ENCODE measurements at regions not wholly inside any gene's neighbourhood (a gene's known extent, or its start where the extent isn't known, plus 50 kb on each side); places are given as distances from the start of the nearest gene placed in this dataset.
A peak's percentile ranks its signal among the peaks of the same experiment; 100 is the strongest.

DNA sequence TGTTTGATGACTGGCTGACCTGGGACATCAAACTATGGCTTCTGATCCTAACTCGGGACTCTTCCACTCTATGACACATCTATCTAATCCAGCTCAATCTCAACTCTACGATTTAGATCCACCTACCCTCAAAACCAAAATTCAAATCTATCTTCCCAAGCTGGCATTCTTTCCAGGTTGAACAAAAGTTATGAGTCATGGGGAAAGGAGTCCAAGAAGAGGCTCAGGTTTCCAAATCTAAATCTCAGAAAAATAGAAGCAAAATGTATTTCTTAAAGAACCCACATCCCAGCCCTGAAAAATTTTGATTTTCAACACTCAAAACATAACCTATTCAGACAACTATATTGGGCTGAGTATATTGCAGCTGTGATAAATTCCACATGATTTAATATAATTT is 143.9 kb upstream of the IPO5 start:
- no peak for DNase-seq

DNA sequence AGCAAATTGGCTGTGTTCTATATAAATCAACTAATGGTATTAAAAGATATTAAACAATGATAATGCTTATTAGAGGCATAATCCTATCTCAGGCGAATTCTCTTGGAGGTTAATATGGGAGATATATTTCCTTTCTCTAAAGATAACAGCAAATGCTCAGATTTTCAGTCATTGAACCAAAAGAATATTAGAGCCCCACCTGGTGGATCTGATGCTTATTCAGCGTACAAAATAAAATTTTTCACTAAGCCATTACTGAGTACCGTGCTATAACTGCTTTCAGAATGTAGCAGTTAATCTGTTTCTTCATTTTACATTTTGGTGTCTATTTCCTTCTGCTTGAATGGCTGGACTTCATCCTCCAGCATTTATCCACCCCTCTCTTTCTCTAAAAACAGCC is 143.3 kb upstream of the IPO5 start:
- no peak for DNase-seq

- no peak for DNase-seq
Observed at GRCh38 chr13:97822377-97822776, 131.1 kb upstream of the IPO5 start.

DNA sequence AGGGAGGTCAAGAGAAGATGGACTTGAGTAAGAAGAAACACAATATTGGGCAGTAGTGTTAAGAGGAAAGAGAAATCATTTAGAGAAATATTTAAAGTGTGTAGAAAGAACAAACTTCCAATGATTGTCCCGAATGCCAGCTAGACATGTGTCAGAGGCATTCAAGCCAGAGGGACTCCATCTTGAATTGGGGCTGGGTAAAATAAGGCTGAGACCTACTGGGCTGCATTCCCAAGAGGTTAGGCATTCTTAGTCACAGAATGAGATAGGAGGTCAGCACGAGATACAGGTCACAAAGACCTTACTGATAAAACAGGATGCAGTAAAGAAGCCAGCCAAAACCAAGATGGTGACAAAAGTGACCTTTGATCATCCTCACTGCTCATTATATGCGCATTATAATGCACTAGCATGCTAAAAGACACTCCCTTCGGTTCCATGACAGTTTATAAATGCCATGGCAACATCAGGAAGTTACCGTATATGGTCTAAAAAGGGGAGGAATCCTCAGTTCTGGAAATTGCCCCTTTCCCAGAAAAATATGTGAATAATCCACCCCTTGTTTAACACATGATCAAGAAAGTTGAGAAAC is 127.0 kb upstream of the IPO5 start:
- DNase-seq = no peak

DNA sequence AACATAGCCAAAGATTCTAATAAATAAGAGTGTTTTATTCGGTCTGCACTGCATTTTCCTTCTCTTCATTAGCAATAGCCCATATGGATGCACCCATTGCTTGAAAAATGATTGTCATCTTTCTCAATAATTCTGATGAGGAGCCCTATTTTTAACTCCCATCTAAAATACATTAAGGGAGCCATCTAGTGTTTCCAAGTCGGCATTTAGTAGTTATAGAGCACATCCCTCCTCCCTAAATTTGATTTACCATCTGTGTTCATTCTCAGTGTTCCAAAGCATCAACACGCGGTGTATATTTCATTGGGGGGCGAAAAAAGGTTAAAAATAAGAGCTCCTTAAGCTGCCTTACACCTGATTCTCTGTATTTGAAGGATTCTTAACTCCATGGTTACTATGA is 119.2 kb upstream of the IPO5 start:
- no peak for DNase-seq

DNA sequence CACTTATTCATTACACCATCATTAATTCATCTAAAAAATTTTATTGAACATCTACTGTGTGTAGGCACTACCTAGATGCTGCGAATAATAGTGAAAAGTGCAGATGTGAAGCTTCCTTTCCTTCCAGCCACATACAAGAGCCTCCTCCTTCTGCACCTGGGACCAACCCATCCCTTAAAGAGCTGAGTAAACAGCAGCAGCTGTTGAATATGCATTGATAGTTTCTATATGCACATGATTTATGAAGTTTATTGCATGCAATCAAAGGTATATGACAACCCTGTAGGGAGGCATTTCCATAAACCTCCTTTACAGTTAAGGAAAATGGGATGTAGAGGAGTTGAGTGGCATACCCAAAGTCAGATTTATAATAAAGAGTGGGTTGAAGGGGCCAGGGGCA is 110.3 kb upstream of the IPO5 start:
- no peak for DNase-seq

GRCh38 chr13:97844151-97844550 is 109.3 kb upstream of the IPO5 start:
- DNase-seq = no peak

DNA sequence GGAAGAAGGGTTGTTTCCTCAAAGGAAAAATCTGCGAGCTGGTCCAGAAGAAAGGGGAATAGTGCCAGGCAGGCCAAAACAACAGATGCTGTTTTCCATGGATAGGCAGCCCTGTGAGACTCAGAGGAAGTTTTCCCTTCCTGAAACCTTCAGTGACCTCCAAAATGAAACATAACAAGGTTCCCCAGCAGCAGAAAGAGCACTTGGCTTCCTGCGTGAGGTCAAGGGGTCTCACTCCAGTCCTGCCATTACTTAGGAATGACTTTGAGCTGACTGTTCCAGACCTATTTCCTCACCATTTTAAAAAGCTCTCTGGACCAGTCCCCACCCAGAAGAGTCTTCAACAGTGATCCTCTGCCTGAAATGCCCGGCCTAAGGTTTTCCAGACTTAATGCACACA is 104.6 kb upstream of the IPO5 start:
- no peak for DNase-seq

- peak; percentile 46 for DNase-seq
Observed at GRCh38 chr13:97849305-97849704, 104.2 kb upstream of the IPO5 start.

DNA sequence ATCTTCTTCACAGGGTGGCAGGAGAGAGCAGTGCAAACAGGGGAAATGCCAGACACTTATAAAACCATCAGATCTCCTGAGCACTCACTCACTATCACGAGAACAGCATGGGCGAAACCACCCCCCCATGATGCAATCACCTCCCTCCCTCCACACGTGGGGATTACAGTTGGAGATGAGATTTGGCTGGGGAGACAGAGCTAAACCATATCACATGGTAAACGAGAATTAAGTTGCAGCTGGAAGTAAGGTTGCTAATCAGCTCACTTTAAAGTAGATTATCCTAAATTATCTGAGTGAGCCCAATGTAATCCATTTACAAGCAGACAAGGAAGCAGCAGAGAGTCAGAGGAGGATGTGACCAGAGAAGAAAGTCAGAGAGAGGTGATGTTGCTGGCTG is 102.2 kb upstream of the IPO5 start:
- no peak for DNase-seq

GRCh38 chr13:97852181-97852874 is 101.1 kb upstream of the IPO5 start:
- no peak for DNase-seq

GRCh38 chr13:97853550-97853949 is 99.9 kb upstream of the IPO5 start:
- DNase-seq = no peak

GRCh38 chr13:97855570-97856303 is 97.7 kb upstream of the IPO5 start:
- peak; percentile 61 for DNase-seq

DNA sequence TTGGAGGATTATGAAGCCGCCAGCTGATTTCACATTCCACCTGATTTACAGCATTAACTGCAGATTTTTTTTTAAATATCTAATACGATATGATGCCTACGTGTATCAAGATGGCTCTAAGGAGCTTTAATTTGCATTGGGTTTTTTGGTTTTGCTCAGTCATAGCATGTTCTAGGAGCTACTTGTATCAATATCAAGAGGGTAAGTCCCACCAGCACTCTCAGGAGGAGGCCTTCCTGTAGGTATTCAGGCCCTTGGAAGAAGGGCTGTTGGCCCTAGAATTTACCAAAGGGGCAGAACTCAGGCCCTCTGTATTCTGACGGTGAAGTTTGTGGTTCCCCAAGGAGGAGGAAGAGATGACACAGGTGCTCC is 97.2 kb upstream of the IPO5 start:
- no peak for DNase-seq

GRCh38 chr13:97858161-97858560 is 95.3 kb upstream of the IPO5 start:
- DNase-seq = no peak

DNA sequence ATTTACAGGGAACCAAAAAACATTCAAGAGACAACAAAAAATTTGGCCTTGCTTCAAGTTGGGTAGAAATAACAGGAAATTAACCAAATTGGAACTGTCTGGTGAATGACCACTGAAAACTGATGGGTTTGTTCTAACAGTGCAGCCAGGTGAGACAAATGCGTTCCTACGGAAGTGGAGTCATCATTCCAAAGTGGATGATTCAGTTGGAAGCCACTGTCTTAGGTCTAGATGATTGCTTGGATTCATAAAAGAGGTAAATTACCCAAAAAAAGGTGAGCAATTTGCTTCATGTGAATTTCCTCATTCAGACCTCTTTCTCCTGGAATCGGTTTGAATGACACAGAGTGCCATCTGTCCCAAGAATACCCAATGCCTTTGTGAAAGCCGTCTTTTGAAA is 87.1 kb upstream of the IPO5 start:
- no peak for DNase-seq

DNA sequence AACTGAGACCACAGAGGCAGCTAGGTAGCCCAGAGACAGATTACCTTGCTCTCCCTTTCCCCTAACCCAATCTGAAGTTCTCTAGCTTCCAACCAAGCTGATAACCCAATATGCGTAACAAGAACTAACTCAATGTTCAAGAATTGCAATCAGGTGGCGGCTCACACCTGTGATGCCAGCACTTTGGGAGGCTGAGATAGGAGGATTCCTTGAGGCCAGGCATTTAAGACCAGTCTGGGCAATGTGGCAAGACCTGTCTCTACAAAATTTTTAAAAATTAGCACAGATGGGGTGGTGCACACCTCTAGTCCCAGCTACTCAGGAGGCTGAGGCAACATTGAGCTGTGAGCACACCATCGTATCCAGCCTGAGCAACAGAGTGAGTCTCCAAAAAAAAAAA is 86.7 kb upstream of the IPO5 start:
- DNase-seq = no peak

DNA sequence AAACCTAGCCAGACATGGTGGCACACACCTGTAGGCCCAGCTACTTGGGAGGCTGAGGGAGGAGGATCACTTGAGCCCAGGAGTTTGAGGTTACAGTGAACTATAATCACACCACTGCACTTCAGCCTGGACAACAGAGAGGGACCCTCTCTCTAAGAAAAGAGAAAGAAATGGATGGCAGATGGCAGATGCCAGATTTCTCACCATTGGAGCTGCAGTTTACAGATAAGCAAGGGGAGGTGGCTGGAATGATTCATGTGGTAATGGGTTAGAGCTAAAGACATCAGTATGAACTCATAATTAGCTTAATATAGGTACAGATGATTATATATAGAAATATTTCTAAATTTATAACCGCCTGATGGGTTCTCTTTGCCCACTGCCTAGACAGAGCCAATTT is 80.1 kb upstream of the IPO5 start:
- DNase-seq = no peak

- no peak for DNase-seq
Observed at GRCh38 chr13:97875218-97875617, 78.3 kb upstream of the IPO5 start.

- DNase-seq = no peak
Observed at GRCh38 chr13:97875911-97876310, 77.6 kb upstream of the IPO5 start.

- peak; percentile 89 for DNase-seq
Observed at GRCh38 chr13:97878431-97879375, 74.8 kb upstream of the IPO5 start.

DNA sequence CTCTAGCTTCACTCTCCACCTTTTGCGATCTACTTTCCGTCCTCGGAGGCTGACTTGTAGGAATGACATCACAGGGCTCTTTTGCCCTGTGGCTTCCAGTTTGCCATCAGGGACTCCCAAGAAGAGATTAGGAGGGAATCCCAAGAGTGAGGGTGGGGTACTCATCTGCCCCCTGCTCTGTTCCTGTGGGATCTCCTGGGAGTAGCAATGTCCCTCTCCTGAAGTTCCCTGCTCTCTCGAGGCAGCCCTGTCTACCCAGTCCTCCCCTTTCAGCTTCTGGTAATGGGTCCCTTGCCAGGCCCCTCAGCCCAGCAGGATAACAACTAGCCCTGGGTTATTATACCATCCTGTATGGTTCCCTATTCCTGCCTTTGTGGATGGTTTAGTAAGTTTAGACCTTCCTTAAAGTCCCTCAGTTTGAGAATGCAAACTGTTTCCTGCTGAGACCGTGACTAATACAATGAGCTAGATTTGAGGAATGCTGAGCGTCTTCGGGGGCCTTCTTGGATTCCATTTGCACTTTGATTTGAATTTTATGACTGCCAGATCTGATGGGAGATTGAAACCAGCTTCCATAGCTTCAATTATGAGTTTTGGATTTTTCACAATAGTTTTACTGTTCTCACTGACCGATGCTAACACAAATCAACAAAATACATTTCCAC is 73.7 kb upstream of the IPO5 start:
- DNase-seq = no peak

DNA sequence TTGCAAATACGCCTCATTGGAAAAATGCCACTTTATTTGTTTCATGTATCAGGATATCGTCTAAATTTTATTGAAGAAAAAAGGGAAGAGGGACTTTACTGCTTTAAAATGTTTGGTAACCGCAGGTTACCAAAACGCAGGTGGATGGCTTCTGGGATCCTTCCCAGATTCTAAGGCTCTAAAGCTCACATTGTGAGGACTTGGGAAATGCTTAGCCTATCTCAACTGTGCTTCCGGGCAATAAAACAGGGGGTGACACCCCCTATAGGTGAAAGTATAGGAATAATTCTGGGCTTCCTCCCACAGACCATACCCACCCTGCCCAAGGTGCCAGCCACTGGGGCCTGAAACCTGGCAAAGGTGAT is 73.2 kb upstream of the IPO5 start:
- DNase-seq = no peak
